LNCaP clone FGC (cell line): ENCODE measurements at regions not wholly inside any gene's neighbourhood (a gene's known extent, or its start where the extent isn't known, plus 50 kb on each side); places are given as distances from the start of the nearest gene placed in this dataset.
A peak's percentile ranks its signal among the peaks of the same experiment; 100 is the strongest.
"Not testable (repeated sequence)": the region's sequence is repeated elsewhere in the genome, so short reads cannot be mapped to it uniquely, and the experiment has no call there.

ENCODE experiments used
- DNase-seq: peaks from one replicate; pipeline ENCODE4 v3.0.0-alpha.2; 2011; ENCODE audit warnings: low read depth
- H3K4me3 ChIP-seq: 2 replicates; pipeline ENCODE4 v1.5.1; 2011; ENCODE audit warnings: mild to moderate bottlenecking, low read depth, low read length, control low read depth
- TF ChIP-seq, protein P1 (sequence below): IDR thresholded peaks from 2 replicates; pipeline ENCODE4 v1.5.1; 2012; ENCODE audit warnings: mild to moderate bottlenecking; ENCODE audit not compliant: control insufficient read depth, insufficient read depth; ENCODE audit errors: extremely low read depth

DNA sequence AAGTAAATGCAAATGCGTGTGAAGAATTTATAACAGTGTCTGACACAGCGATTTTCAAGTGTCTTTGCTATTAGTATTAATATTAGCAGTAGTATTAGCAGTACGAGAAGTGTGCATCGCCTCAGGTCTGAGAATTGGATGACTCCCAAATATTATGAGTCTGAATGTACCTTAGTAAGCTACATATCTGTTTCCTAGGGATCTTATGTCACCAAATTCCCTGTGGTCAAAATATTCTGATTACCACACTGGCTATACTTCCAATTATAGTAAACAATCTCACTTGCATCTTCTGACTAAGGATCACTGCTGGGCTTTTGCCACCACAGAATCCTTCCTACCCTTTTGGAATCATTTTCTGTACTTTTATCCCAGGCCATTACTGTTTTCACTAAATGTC lies 396.0 kb upstream of the MIS18BP1 start:
- TF ChIP-seq, protein P1, sequence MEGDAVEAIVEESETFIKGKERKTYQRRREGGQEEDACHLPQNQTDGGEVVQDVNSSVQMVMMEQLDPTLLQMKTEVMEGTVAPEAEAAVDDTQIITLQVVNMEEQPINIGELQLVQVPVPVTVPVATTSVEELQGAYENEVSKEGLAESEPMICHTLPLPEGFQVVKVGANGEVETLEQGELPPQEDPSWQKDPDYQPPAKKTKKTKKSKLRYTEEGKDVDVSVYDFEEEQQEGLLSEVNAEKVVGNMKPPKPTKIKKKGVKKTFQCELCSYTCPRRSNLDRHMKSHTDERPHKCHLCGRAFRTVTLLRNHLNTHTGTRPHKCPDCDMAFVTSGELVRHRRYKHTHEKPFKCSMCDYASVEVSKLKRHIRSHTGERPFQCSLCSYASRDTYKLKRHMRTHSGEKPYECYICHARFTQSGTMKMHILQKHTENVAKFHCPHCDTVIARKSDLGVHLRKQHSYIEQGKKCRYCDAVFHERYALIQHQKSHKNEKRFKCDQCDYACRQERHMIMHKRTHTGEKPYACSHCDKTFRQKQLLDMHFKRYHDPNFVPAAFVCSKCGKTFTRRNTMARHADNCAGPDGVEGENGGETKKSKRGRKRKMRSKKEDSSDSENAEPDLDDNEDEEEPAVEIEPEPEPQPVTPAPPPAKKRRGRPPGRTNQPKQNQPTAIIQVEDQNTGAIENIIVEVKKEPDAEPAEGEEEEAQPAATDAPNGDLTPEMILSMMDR: no peak
- no peak for DNase-seq
- no peak overlapping the region for H3K4me3 ChIP-seq

DNA sequence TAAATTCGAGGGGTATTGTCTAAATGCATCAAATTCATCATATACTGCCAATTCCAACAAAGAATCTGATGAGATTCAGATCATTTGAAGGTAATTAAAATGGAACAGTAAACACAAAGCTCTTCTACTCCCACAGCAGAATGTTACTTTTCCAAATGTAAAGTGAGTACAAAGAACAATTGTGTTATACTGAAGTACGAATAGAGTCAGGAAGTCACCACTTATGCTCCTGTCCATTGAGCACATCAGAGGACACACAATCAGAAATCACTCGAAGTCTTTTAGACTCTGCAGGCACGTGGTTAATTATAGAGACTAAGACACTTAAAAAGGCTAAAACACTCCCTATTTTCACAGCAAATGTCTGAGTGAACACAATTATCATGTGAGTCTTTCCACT lies 388.5 kb upstream of the MIS18BP1 start:
- no peak for DNase-seq
- TF ChIP-seq, protein P1: no peak

DNA sequence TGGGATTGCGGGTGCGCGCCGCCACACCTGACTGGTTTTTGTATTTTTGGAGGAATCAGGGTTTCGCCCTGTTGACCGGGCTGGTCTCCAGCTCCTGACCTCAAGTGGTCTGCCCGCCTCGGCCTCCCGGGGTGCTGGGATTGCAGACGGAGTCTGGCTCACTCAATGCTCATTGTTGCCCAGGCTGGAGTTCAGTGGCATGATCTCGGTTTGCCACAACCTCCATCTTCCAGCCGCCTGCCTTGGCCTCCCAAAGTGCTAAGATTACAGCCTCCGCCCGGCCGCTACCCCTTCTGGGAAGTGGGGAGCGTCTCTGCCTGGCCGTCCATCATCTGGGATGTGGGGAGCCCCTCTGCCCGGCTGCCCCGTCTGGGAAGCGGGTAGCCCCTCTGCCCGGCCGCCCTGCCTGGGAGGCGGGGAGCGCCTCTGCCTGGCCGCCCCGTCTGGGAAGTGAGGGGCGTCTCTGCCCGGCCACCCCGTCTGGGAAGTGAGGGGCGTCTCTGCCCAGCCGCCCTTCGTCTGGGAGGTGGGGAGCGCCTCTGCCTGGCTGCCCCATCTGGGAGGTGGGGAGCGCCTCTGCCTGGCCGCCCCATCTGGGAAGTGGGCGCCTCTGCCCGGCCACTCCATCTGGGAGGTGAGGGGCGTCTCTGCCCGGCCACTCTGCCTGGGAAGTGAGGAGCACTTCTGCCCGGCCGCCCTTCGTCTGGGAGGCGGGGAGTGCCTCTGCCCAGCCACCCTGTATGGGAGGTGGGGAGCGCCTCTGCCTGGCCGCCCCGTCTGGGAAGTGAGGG lies 381.8 kb upstream of the MIS18BP1 start:
- DNase-seq, H3K4me3 ChIP-seq: not testable (repeated sequence)

More for the DNA sequence above, 388.5 kb upstream of the MIS18BP1 start:
- no peak overlapping the region for H3K4me3 ChIP-seq

DNA sequence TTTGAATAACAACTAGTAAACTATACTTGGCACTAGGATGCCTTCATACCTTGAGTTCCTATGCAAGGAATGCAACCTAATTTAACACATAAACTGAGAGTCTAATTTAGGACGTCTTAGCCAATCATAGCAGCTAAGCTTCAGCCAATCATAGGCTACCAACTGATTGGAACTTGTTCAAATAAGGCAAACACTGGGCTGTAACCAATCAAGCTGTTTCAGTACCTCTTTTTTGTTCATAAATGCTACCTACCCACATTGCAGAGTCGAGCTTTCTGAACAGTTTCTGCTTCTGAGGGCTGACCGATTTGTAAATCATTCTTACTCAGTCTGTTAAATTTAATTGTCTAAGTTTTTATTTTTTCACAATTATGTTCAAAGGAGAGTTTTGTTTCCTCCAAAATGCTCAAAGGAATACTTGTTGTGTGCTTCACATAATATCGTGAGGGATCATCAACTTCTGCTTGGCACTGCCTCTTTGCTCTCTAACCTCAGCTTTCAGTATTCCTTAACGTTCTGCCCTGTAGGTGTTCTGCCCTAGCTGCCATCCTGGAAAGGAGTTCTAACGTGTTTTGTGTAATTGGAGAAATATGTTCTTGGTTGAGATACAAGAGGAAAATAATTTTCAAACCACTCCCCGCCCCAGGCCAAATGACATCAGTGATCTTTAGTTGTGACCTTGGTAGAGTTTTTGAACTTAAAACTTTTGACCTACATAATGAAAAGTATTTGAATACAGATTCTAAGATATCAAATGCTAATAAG lies 380.4 kb upstream of the MIS18BP1 start:
- TF ChIP-seq, protein P1: no peak
- no peak overlapping the region for H3K4me3 ChIP-seq
- no peak for DNase-seq

DNA sequence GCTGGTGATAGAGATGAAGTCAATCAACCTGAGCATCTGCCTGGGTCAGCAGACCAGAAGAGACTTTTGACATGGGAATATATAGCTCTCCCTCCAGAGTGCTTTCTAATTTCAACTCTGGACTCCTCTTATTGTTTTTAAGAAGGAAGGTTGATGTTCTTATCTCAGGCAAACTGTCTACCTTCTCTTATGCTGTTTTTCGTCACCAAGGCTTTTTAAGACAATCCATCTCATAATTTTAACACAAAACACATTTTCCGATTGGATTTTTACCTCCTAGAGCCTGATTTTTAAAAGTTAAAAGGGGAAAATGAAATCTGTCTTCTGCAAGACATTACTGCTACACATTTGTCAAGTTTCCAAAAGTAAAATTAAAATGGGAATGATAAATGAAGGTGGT lies 368.7 kb upstream of the MIS18BP1 start:
- DNase-seq: no peak
- no peak overlapping the region for H3K4me3 ChIP-seq
- TF ChIP-seq, protein P1: no peak

DNA sequence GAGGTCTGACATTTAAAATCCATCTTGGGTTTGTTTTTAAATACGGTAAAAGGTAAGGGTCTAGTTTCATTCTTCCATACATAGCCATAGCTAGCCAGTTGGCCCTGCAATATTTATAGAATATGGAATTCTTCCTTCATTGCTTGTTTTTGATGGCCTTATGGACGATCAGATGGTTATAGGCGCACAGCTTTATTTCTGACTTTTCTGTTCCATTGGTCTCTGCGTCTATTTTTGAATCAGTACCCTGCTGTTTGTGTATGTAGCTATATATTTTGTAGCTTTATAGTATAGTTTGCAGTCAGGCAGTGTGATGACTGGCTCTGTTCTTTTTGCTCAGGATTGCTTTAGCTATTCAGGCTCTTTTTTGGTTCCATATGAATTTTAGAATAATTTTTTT lies 366.8 kb upstream of the MIS18BP1 start:
- no peak for DNase-seq
- H3K4me3 ChIP-seq: no peak overlapping the region
- TF ChIP-seq, protein P1: no peak

DNA sequence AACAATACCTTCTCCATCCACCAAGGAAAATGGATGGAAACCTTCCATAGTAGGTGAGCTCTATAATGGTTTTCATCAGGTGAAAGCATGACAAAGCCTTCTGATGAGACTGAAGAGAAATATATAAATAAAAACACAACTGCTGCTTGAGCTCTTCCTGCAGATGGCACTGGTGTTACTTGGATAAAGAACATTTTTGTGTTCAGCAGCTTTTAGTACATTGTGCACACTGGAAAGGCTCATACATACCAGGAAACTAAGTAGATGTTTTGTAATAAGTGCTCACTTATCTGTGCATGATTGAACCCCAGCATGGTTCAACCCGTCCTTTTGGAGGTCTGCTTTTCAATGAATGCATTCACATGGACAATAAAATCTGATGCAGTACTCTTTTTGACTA lies 357.3 kb upstream of the MIS18BP1 start:
- TF ChIP-seq, protein P1: peak; percentile 47
- H3K4me3 ChIP-seq: no peak overlapping the region
- DNase-seq: peak; percentile 2
